Jurkat, Clone E6-1 (cell line): ENCODE measurements at regions not wholly inside any gene's neighbourhood (a gene's known extent, or its start where the extent isn't known, plus 50 kb on each side); places are given as distances from the start of the nearest gene placed in this dataset.

Experiments used
- DNase-seq: peaks from one replicate; pipeline ENCODE4 v3.0.0-alpha.2; 2011; ENCODE audit warnings: low read depth, low spot score
- H3K4me3 ChIP-seq: 2 replicates; pipeline ENCODE4 v1.5.1; 2011; ENCODE audit warnings: mild to moderate bottlenecking, low read length, control low read depth, moderate library complexity

DNA sequence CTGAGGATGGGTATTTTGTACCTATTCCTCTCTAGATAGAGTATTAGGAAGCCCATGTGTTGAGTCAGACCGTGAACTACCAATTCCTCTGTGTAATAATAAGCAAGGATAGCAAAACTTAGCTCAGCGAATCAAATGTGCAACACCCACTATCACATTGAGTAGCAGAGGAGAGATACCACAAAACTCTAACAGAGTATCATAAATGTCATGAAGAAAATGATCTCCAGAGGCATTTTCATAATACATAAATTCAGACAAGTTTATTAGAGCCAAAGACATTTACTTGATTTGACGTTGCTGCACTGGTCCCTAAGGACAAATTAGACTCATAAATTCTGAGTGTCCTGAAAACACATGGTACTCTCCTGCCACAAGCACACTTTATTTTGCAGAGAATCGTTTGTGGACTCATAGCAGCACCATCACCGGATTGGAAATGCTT is 245.2 kb downstream of the HAO1 start:
- no peak for DNase-seq
- no peak overlapping the region for H3K4me3 ChIP-seq

DNA sequence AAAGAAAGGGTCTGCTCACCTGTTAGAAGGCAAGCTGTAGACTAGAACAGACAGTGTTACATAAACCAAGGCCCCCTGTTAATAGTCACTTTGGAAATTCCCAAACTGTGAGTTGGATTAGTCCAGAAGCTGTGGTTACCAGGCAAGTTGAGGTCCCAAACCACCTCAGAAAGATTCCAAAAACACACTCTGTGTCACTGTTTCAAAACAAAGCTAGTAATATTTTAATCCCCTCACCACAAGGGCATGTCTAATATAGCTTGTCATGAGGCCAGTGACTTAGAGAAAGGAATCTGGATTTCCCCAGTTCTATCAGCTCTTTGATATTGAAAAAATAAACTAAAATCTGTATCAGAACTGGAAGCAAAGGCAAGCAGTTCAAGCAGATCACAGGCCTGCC is 244.6 kb downstream of the HAO1 start:
- H3K4me3 ChIP-seq, result no peak overlapping the region
- DNase-seq, result no peak

GRCh38 chr20:7696311-7696710 is 243.9 kb downstream of the HAO1 start:
- DNase-seq, result no peak
- H3K4me3 ChIP-seq, result no peak overlapping the region

- no peak for DNase-seq
- no peak overlapping the region for H3K4me3 ChIP-seq
Measured at GRCh38 chr20:7702141-7702540, 238.1 kb downstream of the HAO1 start.

DNA sequence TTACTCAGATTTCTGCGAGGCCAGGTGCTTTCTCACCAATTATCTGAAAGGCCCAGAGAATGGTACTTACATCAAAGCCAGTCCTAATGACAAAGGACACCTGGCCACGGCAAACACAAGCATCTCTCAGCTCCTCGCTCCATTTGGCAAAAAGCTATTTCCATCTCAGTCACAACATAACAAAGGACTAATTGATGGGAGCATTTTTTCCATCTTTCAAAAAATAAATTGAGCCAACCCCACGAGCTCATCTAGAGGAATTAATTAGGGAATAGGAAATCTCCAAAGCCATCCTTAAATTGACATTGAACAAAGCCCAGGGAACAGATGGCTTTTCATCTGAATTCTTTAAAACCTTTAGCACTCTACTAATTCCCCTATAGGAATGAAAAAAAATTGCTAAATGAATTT is 236.7 kb downstream of the HAO1 start:
- DNase-seq, result no peak
- no peak overlapping the region for H3K4me3 ChIP-seq

GRCh38 chr20:7703996-7704395 is 236.3 kb downstream of the HAO1 start:
- H3K4me3 ChIP-seq, result no peak overlapping the region
- DNase-seq, result no peak

- H3K4me3 ChIP-seq, result no peak overlapping the region
- no peak for DNase-seq
Measured at GRCh38 chr20:7708112-7708511, 232.1 kb downstream of the HAO1 start.

GRCh38 chr20:7708782-7709181 is 231.5 kb downstream of the HAO1 start:
- no peak overlapping the region for H3K4me3 ChIP-seq
- DNase-seq, result no peak

DNA sequence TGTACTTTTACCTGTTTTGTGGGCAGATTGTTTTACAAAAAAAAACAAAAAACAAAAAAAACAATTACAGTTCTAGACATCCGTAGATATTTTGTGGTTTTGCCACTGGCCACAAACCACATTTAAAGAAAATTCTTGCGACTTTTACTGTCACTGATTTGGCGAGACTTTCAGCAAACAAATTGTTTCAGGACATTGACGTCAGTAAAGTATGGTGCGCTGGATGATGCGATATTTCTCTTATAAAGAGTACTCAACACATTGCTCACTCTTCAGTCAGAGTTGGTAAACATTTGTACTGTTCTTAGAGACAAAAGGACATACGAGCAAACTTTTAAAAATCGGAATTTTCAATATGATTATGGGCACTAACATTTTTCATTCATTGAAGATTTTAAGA is 229.8 kb downstream of the HAO1 start:
- H3K4me3 ChIP-seq, result no peak overlapping the region
- peak; percentile 22 for DNase-seq

- no peak for DNase-seq
- no peak overlapping the region for H3K4me3 ChIP-seq
Measured at GRCh38 chr20:7712661-7713060, 227.6 kb downstream of the HAO1 start.

DNA sequence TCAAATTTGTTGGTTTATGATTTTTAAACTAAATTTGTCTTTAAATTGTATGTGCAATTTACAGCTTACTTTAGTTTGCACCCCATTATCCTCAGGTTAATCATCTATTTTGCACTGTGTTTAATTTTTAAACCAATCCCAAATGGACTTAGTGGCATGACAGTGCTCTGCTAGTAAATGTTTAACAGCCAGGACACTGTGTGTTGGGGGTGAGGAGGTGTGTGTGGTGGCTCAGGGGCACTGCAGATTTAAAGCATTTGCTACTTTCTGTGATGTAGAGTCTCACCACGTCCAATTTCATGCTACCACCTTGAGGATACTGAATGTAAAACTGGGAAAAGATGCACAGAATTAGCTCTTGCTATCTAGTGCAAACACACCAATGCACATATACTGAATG is 225.7 kb downstream of the HAO1 start:
- no peak for DNase-seq
- no peak overlapping the region for H3K4me3 ChIP-seq

DNA sequence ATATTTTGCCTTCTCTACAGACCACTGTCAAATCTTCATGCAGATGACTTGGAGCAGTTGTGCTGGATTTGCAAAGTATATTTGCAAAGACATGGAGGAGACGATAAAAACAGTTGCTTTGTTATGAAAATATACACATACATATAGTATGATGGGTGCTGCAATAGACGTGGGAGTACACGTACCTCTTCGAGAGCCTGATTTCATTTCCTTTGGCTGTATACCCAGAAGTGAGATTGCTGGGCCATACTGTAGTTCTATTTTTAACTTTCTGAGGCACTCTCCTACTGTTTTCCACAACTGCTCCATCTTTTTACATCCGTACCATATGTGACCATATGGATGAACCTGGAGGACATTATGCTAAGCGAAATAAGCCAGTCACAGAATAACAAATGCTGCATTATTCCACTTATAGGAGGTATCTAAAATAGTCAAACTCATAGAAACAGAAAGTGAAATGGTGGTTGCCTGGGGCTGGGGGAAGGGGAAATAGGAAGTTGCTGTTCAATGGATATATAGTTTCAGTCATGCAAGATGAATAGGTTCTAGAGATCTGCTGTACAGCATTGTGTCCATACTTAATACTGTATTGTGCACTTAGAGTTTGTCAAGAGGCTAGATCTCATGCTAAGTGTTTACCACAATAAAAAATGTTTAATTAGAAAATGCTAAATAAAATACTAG is 223.8 kb downstream of the HAO1 start:
- no peak overlapping the region for H3K4me3 ChIP-seq
- DNase-seq, result no peak

DNA sequence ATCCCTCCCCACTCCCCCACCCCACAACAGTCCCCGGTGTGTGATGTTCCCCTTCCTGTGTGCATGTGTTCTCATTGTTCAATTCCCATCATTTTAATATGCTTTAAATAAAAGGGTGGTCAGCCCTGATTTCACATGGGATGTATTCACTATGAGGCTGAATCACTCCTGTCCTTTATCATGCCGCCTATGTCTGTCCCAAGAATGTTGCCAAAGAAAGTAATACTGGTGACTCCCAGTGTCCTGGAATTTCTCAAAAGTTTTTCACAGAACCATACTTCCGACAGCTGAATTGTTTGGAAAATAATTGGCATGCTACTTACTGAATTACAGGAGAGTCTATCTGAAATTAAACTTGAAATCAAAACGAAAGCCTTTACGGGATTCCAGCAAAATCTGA is 217.7 kb downstream of the HAO1 start:
- no peak for DNase-seq
- H3K4me3 ChIP-seq, result no peak overlapping the region

- H3K4me3 ChIP-seq, result no peak overlapping the region
- no peak for DNase-seq
Measured at GRCh38 chr20:7723284-7723683, 217.0 kb downstream of the HAO1 start.

DNA sequence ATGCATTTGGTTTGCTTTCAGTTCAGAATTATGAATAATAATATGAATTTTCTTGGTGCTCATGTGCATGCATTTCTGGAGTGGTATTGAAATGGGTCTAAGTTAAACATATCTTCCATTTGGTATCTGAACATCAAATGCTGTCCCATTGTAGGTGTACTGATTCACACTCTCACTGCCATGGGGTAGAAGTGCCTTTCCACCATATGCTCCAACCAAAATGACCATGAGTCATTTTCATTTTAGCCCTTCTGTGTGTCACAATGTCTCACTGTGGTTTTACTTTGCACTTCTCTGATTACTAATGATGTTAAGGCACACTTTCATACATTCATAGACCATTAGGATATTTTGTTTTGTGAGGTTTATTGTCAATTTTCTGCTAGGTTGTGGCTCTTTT is 211.9 kb downstream of the HAO1 start:
- no peak for DNase-seq
- H3K4me3 ChIP-seq, result no peak overlapping the region

- no peak for DNase-seq
Measured at GRCh38 chr20:7734216-7734615, 206.0 kb downstream of the HAO1 start.

GRCh38 chr20:7736336-7736735 is 203.9 kb downstream of the HAO1 start:
- H3K4me3 ChIP-seq, result no peak overlapping the region
- no peak for DNase-seq

More at GRCh38 chr20:7734216-7734615, 206.0 kb downstream of the HAO1 start:
- no peak overlapping the region for H3K4me3 ChIP-seq

GRCh38 chr20:7741866-7742265 is 198.4 kb downstream of the HAO1 start:
- no peak for DNase-seq
- H3K4me3 ChIP-seq, result no peak overlapping the region

- H3K4me3 ChIP-seq, result no peak overlapping the region
- DNase-seq, result no peak
Measured at GRCh38 chr20:7742479-7742878, 197.8 kb downstream of the HAO1 start.

GRCh38 chr20:7744411-7744810 is 195.8 kb downstream of the HAO1 start:
- H3K4me3 ChIP-seq, result no peak overlapping the region
- no peak for DNase-seq

GRCh38 chr20:7748624-7749023 is 191.6 kb downstream of the HAO1 start:
- DNase-seq, result no peak
- no peak overlapping the region for H3K4me3 ChIP-seq
